NCI-H1930 (cell line): ENCODE measurements at regions not wholly inside any gene's neighbourhood (a gene's known extent, or its start where the extent isn't known, plus 50 kb on each side); places are given as distances from the start of the nearest gene placed in this dataset.
"Not testable (repeated sequence)": the region's sequence is repeated elsewhere in the genome, so short reads cannot be mapped to it uniquely, and the experiment has no call there.

Source experiments
- DNase-seq, 2 experiments: peaks; one replicate each; lab custom pipeline; 2025; lab: John Stamatoyannopoulos, UW

- no peak for DNase-seq
Measured at GRCh38 chr3:181609030-181609767, 102.5 kb upstream of the SOX2 start.

DNA sequence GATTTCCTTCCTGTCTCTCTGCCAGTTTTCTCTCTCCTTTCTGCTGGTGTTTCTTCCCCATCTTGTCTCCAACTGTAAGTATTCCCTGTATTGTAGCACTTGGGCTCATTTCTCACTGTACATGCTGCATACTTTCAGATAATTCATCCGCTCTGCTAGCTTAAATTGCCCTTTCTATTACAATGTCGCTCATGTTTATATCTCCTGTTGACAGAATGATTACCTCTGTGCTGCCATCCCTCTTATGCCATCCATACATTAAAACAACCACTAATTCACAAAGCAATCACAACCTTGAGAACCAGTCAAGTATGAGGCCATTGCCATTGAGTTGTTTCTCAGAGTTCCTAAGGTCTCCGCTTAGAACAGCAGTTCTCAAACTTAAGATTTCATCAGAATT, 107.5 kb upstream of the SOX2 start:
- DNase-seq: no peak

GRCh38 chr3:181596126-181596525, 115.6 kb upstream of the SOX2 start:
- DNase-seq: no peak

GRCh38 chr3:181590939-181591338, 120.8 kb upstream of the SOX2 start:
- DNase-seq: not testable (repeated sequence)

GRCh38 chr3:181582619-181583018, 129.1 kb upstream of the SOX2 start:
- DNase-seq: no peak

DNA sequence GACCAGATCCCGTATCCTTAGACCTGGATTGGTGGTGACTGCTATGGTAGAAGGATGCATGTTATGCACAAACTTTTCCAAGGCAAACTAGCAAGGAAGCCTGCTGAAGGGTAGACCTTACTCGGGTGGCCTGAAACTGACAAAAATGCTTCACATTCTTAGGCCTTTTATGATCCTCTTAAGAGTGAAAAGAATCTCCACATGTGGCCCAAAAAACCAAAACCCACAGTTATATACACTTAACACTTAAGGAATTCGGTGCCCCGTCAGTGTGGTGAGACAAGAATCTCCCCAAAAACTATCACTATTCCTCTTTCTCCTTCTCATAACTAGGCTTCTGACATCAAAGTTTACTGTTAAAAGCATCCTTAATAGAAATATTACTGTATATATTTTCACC, 130.1 kb upstream of the SOX2 start:
- DNase-seq: no peak

GRCh38 chr3:181578743-181579142, 133.0 kb upstream of the SOX2 start:
- DNase-seq: no peak

DNA sequence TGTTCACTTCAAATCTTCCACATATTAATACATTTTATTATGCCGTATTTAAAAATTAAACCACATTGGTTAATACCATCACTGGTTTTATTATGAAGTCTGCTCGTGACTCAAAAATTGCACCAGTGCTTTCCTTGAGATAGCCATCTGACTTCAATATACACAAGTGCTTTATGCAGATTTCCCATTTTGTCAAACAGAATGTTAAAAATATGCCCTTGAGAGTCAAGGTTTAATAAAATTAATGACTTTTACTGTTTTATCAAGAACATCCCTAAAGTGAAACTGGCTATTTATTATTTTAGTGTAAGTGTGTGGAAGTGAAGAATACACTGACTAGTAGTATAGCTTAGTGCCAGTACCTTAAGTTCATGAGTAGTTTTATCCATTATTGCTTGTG, 139.3 kb upstream of the SOX2 start:
- DNase-seq: no peak

GRCh38 chr3:181570472-181570871, 141.3 kb upstream of the SOX2 start:
- no peak for DNase-seq

DNA sequence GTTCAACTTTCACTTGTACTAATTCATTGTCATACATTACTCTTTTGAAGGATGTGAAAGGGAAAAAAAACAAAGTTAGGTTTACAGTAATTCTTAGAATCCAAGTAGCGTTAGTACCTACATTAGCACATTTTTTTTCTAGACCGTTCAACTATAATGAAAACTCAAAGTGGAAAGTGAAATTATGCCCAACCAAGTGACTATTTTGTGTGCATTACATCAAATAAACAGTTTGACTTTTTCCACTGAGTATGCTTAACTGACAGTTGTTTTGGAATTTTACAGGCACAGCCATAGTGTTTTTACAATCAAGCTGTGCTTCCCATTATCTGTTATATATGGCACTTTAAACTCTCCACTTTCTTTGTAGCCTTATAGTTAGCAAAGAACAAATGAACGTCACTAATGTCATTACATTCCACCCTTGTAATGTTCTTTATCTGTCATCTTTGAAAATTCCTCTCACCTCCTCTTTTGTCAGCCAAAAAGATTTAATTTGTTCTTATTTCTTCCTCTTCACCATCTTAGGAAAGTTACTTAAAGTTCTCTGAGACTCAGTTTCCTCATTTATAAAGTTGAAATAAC, 142.3 kb upstream of the SOX2 start:
- DNase-seq: no peak

DNA sequence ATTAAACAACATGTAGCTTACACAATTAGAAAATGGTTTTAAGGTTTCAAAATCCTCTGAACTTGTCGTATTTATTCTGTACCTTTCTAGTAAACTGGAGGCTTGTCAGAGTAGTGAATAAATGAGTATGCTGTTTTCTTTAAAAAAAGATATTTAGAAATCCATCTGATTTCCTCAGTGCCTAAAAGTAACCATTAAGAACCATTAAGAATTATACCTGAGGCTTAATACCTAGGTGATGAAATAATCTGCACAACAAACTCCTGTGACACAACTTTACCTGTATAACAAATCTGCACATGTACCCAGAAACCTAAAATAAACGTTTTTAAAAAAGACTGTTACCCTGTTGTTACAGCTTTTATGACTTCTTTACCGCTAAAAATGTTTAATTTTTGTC, 143.0 kb upstream of the SOX2 start:
- DNase-seq: no peak

DNA sequence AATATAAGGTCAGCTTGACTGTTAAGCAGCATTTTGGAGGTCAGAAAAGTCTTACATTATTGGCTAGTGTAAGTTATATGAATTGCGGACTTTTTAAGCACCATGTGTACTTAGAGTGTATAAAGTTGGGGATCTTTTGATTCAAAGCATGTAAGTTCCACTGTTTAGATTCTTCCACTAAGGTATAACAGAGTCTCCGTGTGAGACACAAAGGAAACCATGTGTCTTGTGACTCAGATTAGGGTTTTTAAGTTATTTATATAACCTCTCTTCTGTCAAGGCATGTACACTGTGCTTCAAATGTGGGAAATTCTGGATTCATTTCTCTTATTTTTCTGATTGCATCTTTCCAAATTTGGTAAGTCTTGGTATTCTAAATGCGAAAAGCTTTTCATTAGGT, 143.5 kb upstream of the SOX2 start:
- DNase-seq: no peak

DNA sequence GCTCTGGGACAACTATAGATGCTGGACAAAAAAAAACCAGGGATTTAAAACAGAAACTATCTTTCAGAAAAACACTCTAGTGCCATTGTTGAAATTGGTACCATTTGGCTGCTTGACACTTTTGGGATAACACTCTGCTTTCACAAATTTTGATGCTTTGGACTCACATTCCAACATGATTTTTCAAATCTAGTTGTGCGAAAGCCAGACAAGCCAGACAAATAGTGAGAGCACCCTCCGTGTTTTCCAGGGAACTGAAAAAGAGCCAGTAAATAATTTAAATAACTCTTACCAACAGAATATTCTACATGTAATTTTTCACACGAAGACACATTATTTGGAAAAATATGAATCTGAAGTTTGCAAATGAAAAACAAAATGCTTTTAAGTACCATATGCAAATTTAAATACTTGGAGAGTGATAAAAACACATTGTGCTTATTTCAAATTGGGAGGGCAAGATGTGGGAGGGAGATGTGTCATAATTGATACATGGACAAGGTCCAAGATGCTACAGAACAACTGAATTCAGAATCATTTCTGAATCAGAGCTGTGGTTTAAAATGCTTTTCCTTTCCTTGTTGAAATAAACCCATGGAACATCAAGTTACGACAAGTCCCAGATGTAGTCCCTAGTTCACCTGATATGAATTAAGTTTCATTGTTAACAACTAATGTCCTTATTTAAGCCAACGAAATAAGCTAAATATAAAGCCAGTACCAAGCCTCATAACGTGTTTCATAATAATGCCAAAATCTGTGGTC, 144.2 kb upstream of the SOX2 start:
- DNase-seq: no peak

DNA sequence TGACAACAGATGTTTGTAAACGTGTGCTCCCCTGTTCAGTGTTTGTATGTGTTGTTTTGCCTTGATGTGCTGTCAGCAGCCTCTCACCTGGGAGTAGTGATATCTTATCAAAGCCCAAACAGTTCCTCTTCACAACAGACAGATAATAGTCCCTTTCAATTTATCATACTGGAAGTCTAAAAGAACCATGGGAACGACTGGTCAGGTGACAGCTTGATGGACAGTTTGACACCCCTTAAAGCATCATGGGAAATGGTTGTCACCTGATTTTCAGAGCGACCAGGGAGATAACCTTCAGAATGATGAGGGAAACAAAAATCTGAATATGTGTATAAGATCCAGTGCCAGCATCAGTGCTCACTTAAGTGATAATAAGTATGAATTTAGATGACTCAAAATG, 146.3 kb upstream of the SOX2 start:
- no peak for DNase-seq

GRCh38 chr3:181564222-181564621, 147.5 kb upstream of the SOX2 start:
- DNase-seq: no peak

GRCh38 chr3:181561139-181562031, 150.3 kb upstream of the SOX2 start:
- DNase-seq: peak; percentile 74

DNA sequence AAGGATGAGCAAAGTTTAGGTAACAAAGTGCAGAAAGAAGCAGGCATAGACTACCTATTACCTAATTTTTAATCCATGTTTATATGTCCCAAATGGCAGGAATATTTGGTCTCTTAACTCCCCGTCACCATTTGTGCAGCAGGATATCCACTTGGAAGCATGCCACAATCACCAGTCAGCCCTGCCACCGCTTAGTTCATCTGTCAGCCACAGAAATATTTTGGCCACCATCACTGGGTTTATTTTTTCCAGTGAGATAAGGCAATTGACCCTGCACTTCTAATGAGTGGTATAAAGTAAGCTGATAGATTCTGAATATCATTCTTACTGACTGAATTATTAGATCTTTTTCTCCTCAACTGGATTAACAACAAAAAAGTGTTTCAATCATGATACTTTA, 152.9 kb upstream of the SOX2 start:
- DNase-seq: no peak

DNA sequence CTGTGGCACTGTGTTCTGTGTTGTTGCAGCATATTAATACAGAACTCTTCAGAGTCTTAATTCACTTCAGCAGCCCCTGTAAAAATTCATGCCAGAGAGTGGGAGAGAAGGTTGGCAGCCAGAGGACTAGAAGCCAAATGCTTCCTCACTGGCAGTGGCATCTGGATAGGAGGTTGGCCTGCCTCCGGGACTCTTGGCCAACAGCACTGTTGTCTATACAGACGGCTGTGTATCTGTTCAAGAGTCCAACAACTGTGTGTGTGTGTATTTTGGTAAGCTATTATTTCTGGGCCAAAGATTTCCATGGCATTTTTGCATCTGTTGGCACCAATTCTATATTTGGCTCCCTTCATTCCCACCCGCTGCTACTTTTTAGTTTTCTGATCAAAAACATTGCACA, 156.0 kb upstream of the SOX2 start:
- no peak for DNase-seq

GRCh38 chr3:181554233-181554765, 157.4 kb upstream of the SOX2 start:
- DNase-seq: no peak

- no peak for DNase-seq
Measured at GRCh38 chr3:181549266-181549665, 162.5 kb upstream of the SOX2 start.

DNA sequence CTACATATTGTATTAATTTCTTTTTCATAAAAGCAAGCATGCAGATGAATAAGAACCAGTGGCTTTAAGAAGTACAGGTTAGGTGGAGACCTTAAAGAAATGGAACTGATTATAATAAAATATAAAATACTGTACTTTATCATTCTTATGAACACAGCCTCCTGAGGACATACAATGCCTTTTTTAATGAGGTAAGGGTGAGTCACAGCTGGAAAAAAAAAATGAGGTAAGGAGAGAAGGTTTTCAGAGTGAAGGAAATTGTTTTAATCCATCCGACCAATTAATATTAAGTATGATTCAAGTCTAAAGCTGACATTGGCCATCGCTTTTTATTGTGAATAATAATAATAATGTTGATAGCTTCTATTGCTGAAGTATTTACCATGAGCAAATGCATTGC, 170.3 kb upstream of the SOX2 start:
- no peak for DNase-seq

DNA sequence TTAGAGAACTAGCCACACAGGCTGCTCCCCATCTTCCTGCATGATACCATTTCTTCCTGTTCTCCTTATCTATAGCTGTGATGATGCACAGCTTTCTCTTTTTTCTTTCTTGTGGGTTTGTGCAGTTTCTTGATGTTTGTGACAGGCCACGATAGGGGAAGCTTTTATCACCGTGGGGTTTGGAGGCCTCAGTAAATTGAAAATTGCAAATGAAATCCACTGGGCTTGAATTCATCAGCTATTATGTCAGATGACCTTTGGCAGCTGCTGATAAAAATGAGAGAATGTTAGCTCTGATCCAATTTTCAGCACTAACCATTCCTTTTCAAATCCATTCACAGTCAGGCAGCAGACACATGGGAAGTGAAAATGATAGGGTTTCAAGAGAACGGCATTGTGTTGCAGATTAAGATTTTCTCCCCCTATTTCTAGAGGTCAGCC, 176.9 kb upstream of the SOX2 start:
- no peak for DNase-seq
